Astrocyte of the spinal cord (primary cell): ENCODE measurements at regions not wholly inside any gene's neighbourhood (a gene's known extent, or its start where the extent isn't known, plus 50 kb on each side); places are given as distances from the start of the nearest gene placed in this dataset.
A peak's percentile ranks its signal among the peaks of the same experiment; 100 is the strongest.

Experiments used
- DNase-seq: peaks from one replicate; pipeline ENCODE4 v3.0.0; 2011; ENCODE audit warnings: low read depth, low spot score
- H3K4me3 ChIP-seq: 2 replicates; pipeline ENCODE4 v1.5.1; 2011; ENCODE audit warnings: low read depth, mild to moderate bottlenecking, low read length, moderate library complexity
- in situ Hi-C: cut with HindIII; loops from 2 replicates; pipeline ENCODE4 v1.10.0; 2017; ENCODE audit warnings: low sequenced_read_pairs
- TF ChIP-seq, protein P1 (sequence below): IDR thresholded peaks from 2 replicates; pipeline ENCODE4 v1.5.1; 2012; ENCODE audit warnings: low read depth, mild to moderate bottlenecking, low read length, inconsistent platforms

GRCh38 chr20:51864967-51865366, 62.6 kb upstream of the SALL4 start:
- TF ChIP-seq, protein P1, sequence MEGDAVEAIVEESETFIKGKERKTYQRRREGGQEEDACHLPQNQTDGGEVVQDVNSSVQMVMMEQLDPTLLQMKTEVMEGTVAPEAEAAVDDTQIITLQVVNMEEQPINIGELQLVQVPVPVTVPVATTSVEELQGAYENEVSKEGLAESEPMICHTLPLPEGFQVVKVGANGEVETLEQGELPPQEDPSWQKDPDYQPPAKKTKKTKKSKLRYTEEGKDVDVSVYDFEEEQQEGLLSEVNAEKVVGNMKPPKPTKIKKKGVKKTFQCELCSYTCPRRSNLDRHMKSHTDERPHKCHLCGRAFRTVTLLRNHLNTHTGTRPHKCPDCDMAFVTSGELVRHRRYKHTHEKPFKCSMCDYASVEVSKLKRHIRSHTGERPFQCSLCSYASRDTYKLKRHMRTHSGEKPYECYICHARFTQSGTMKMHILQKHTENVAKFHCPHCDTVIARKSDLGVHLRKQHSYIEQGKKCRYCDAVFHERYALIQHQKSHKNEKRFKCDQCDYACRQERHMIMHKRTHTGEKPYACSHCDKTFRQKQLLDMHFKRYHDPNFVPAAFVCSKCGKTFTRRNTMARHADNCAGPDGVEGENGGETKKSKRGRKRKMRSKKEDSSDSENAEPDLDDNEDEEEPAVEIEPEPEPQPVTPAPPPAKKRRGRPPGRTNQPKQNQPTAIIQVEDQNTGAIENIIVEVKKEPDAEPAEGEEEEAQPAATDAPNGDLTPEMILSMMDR: no peak
- in situ Hi-C loops: no loop called here
- DNase-seq: no peak
- H3K4me3 ChIP-seq: no peak overlapping the region

- DNase-seq: peak; percentile 31
- TF ChIP-seq, protein P1: no peak
- no peak overlapping the region for H3K4me3 ChIP-seq
- in situ Hi-C loops: no loop called here
Measured at GRCh38 chr20:51862796-51863195, 60.5 kb upstream of the SALL4 start.

- peak; percentile 75 for DNase-seq
- in situ Hi-C loops: no loop called here
- TF ChIP-seq, protein P1: no peak
- H3K4me3 ChIP-seq: peak overlapping the region; percentile 9
Measured at GRCh38 chr20:51861726-51862466, 59.6 kb upstream of the SALL4 start.

GRCh38 chr20:51860111-51860882, 58.0 kb upstream of the SALL4 start:
- in situ Hi-C loops: no loop called here
- TF ChIP-seq, protein P1: no peak
- peak; percentile 76 for DNase-seq
- no peak overlapping the region for H3K4me3 ChIP-seq

- no peak overlapping the region for H3K4me3 ChIP-seq
- no peak for DNase-seq
- in situ Hi-C loops: no loop called here
- TF ChIP-seq, protein P1: no peak
Measured at GRCh38 chr20:51856432-51856831, 54.1 kb upstream of the SALL4 start.

DNA sequence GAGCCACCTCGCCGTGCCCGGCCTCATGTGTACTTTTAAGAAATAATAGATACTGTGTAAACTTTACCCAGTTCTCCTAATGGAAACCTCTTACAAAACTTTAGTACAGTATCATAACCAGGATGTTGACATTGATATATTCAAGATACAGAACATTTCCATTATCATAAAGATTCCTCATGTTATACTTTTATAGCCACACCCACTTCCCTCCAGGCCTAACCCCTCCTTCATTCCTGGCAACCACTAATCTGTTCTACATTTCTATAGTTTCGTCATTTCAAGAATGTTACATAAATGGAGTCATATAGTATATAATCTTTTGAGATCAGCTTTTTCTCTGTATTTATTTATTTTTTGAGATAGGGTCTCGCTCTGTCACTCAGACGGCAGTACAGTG, 52.6 kb upstream of the SALL4 start:
- no peak overlapping the region for H3K4me3 ChIP-seq
- TF ChIP-seq, protein P1: no peak
- no peak for DNase-seq
- in situ Hi-C loops: no loop called here
